DOHH2 (cell line): ENCODE measurements at regions not wholly inside any gene's neighbourhood (a gene's known extent, or its start where the extent isn't known, plus 50 kb on each side); places are given as distances from the start of the nearest gene placed in this dataset.

Experiments
- H3F3A ChIP-seq: fragments of 200-600 bp; sonication (generic), shearing (Covaris generic); 2 replicates; pipeline ENCODE4 v1.6.0; 2016; ENCODE audit warnings: antibody characterized with exemption, mild to moderate bottlenecking; ENCODE audit not compliant: control insufficient read depth, insufficient read depth
- H3K27ac ChIP-seq: fragments of 200-600 bp; sonication (generic); 2 replicates; pipeline ENCODE4 v1.5.1; 2014; ENCODE audit warnings: low read depth, mild to moderate bottlenecking, low read length, moderate library complexity
- H3K27me3 ChIP-seq: fragments of 200-600 bp; sonication (generic); 2 replicates; pipeline ENCODE4 v1.6.1; 2014; ENCODE audit warnings: mild to moderate bottlenecking, low read length, mixed read lengths; ENCODE audit not compliant: control insufficient read depth
- H3K36me3 ChIP-seq: fragments of 200-600 bp; sonication (generic); 2 replicates; pipeline ENCODE4 v1.6.1; 2014; ENCODE audit warnings: mild to moderate bottlenecking, low read length, moderate library complexity, mixed read lengths; ENCODE audit not compliant: control insufficient read depth
- H3K4me1 ChIP-seq: fragments of 200-600 bp; sonication (generic); 2 replicates; pipeline ENCODE4 v1.6.1; 2014; ENCODE audit warnings: mild to moderate bottlenecking, low read length, mixed read lengths; ENCODE audit not compliant: control insufficient read depth
- H3K4me2 ChIP-seq: fragments of 200-600 bp; sonication (generic); 2 replicates; pipeline ENCODE4 v1.6.0; 2014; ENCODE audit warnings: mild to moderate bottlenecking, low read length, moderate library complexity
- H3K4me3 ChIP-seq: fragments of 200-600 bp; sonication (generic); 2 replicates; pipeline ENCODE4 v1.5.1; 2014; ENCODE audit warnings: mild to moderate bottlenecking, low read length, mixed read lengths
- H3K79me2 ChIP-seq: fragments of 200-600 bp; sonication (generic); 2 replicates; pipeline ENCODE4 v1.6.1; 2014; ENCODE audit warnings: mild to moderate bottlenecking, low read length, mixed read lengths; ENCODE audit not compliant: control insufficient read depth
- H3K9me2 ChIP-seq: fragments of 200-600 bp; sonication (generic); replicated peaks from 2 replicates; pipeline ENCODE4 v1.6.1; 2014; ENCODE audit warnings: mild to moderate bottlenecking, low read length, mixed read lengths; ENCODE audit not compliant: control insufficient read depth
- H3K9me3 ChIP-seq: fragments of 200-600 bp; sonication (generic); 2 replicates; pipeline ENCODE4 v1.6.1; 2014; ENCODE audit warnings: antibody characterized with exemption, low read length, mixed read lengths; ENCODE audit not compliant: control insufficient read depth, insufficient read depth
- H4K20me1 ChIP-seq: fragments of 200-600 bp; sonication (generic); 2 replicates; pipeline ENCODE4 v1.6.0; 2014; ENCODE audit warnings: low read depth, mild to moderate bottlenecking, antibody characterized with exemption, low read length, moderate library complexity; ENCODE audit not compliant: control insufficient read depth, insufficient read depth
- EZH2phosphoT487 ChIP-seq: fragments of 200-600 bp; sonication (generic); IDR thresholded peaks from 2 replicates; pipeline ENCODE4 v1.6.1; 2017; ENCODE audit warnings: borderline replicate concordance, mild to moderate bottlenecking, antibody characterized with exemption, low read length, moderate library complexity, mixed read lengths
- TF ChIP-seq, protein P1 (sequence below): fragments of 200-600 bp; sonication (generic); IDR thresholded peaks from one replicate; pipeline ENCODE4 v1.5.1; 2014; ENCODE audit warnings: antibody characterized with exemption, mild to moderate bottlenecking, low read depth, low read length; ENCODE audit not compliant: poor library complexity, severe bottlenecking

DNA sequence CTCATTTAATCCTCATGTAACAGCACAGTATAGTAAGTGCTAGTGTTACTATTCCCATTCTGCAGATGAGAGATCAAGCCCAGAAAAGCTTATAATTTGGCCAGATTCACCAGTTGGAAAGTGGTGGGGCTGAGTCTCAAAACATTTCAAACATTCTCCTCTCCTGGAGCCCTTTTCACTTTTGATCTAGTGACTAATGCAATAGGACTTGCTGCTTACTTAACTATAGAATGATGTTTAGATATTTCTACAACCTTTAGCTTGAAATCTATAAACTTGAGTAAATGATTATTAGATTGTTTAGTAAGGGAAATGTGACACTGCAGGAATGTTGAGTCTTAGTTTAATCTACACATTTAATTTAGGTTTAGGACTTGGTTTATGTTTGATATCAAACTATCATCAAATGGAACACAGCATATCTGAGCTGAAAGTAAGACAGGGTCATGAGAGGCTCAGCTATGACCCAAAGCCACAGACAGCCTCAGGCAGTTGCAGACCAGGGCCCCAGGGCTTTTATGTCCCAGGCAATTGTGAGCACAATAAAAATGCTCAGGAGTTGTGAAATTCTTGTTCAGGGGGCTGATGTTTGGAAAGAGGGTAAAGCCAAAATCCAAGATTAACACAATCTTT lies 199.5 kb upstream of the HS3ST1 start:
- TF ChIP-seq, protein P1, sequence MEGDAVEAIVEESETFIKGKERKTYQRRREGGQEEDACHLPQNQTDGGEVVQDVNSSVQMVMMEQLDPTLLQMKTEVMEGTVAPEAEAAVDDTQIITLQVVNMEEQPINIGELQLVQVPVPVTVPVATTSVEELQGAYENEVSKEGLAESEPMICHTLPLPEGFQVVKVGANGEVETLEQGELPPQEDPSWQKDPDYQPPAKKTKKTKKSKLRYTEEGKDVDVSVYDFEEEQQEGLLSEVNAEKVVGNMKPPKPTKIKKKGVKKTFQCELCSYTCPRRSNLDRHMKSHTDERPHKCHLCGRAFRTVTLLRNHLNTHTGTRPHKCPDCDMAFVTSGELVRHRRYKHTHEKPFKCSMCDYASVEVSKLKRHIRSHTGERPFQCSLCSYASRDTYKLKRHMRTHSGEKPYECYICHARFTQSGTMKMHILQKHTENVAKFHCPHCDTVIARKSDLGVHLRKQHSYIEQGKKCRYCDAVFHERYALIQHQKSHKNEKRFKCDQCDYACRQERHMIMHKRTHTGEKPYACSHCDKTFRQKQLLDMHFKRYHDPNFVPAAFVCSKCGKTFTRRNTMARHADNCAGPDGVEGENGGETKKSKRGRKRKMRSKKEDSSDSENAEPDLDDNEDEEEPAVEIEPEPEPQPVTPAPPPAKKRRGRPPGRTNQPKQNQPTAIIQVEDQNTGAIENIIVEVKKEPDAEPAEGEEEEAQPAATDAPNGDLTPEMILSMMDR = no peak
- TF ChIP-seq EZH2phosphoT487 = no peak
- Histone ChIP-seq H3K9me3 (no peaks in the 10 kb centered on the region), H3K79me2 (no peaks in the 10 kb centered on the region), H3F3A (no peaks in the 10 kb centered on the region), H4K20me1 (no peaks in the 10 kb centered on the region), H3K4me3 (no peak overlapping the region), H3K4me2 (no peak overlapping the region), H3K4me1 (no peaks in the 10 kb centered on the region), H3K36me3 (no peaks in the 10 kb centered on the region), H3K27me3 (no peaks in the 10 kb centered on the region), H3K27ac (no peak overlapping the region), H3K9me2 (no peaks in the 10 kb centered on the region)

DNA sequence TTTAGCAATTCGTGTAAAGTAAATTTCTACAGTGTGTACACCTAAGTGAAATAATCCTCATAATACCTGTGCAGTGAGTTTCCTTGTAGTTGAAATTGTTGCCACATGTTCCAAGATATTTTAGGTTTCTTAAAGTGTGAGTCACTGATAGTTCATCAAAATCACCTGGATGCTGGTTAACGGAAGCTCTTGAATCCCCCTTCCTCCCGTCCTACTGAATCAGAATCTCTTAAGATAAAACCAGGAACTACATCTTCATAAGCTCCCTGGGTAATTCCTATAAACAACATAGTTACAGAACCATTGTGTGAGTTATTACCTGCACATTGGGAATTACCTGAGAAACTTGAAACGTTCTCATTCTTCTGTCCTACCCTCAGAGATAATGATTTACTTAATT lies 197.4 kb upstream of the HS3ST1 start:
- Histone ChIP-seq H4K20me1 (no peaks in the 10 kb centered on the region), H3K4me1 (no peaks in the 10 kb centered on the region), H3K9me3 (no peaks in the 10 kb centered on the region), H3K27me3 (no peaks in the 10 kb centered on the region), H3K4me3 (no peak overlapping the region), H3K4me2 (no peak overlapping the region), H3K9me2 (no peaks in the 10 kb centered on the region), H3K36me3 (no peaks in the 10 kb centered on the region), H3K27ac (no peak overlapping the region), H3F3A (no peaks in the 10 kb centered on the region), H3K79me2 (no peaks in the 10 kb centered on the region)
- TF ChIP-seq, protein P1 = no peak
- TF ChIP-seq EZH2phosphoT487 = no peak

DNA sequence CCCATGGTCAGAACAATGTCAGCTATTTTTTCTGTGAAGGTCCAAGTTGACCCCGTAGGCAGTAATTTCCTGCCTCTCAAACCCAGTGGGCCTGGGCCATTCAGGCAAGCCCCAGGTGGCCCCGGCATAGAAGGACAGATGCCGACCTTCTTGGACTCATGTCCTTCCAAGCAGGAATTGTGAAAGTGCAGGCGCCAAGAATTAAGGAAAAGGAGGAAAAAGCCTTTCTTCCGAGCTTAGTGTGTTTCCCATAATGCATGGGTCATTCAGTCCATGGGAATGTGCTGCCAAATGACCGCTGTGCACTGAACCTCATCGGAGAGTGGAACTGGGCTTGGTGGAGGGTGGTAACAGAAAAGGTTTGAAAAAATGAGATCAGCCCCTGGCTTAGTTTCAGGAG lies 196.5 kb upstream of the HS3ST1 start:
- H4K20me1 ChIP-seq = no peaks in the 10 kb centered on the region
- no peaks in the 10 kb centered on the region for H3K36me3 ChIP-seq
- no peak overlapping the region for H3K4me3 ChIP-seq
- H3K27me3 ChIP-seq = no peaks in the 10 kb centered on the region
- H3K9me2 ChIP-seq = no peaks in the 10 kb centered on the region
- H3K27ac ChIP-seq = no peak overlapping the region
- no peaks in the 10 kb centered on the region for H3K4me1 ChIP-seq
- TF ChIP-seq, protein P1 = no peak
- TF ChIP-seq EZH2phosphoT487 = no peak
- no peaks in the 10 kb centered on the region for H3F3A ChIP-seq
- no peak overlapping the region for H3K4me2 ChIP-seq
- no peaks in the 10 kb centered on the region for H3K9me3 ChIP-seq
- H3K79me2 ChIP-seq = no peaks in the 10 kb centered on the region
